Neural progenitor cell (in vitro differentiated cells): ENCODE measurements at regions not wholly inside any gene's neighbourhood (a gene's known extent, or its start where the extent isn't known, plus 50 kb on each side); places are given as distances from the start of the nearest gene placed in this dataset.

Source experiments
- DNase-seq: peaks from one replicate; pipeline ENCODE4 v3.0.0-alpha.2; 2016; ENCODE audit warnings: low spot score
- H2AFZ ChIP-seq: fragments of 200-600 bp; sonication (generic); replicated peaks from 2 replicates; pipeline ENCODE4 v1.6.1; 2016; ENCODE audit warnings: antibody characterized with exemption
- H3F3A ChIP-seq: fragments of 200-600 bp; sonication (generic); 2 replicates; pipeline ENCODE4 v1.6.1; 2016; ENCODE audit warnings: antibody characterized with exemption, low read depth
- H3K27ac ChIP-seq: fragments of 200-600 bp; sonication (generic); 2 replicates; pipeline ENCODE4 v1.5.1; 2016; ENCODE audit warnings: mild to moderate bottlenecking
- H3K27me3 ChIP-seq: fragments of 200-600 bp; sonication (generic); 2 replicates; pipeline ENCODE4 v1.6.1; 2016; ENCODE audit warnings: mild to moderate bottlenecking, moderate library complexity
- H3K36me3 ChIP-seq: fragments of 200-600 bp; sonication (generic); 2 replicates; pipeline ENCODE4 v1.5.1; 2016
- H3K4me1 ChIP-seq: fragments of 200-600 bp; sonication (generic); 2 replicates; pipeline ENCODE4 v1.6.1; 2016; ENCODE audit warnings: mixed run types
- H3K4me2 ChIP-seq: fragments of 200-600 bp; sonication (generic); 2 replicates; pipeline ENCODE4 v1.6.1; 2016
- H3K4me3 ChIP-seq: fragments of 200-600 bp; sonication (generic); 2 replicates; pipeline ENCODE4 v1.5.1; 2016
- H3K79me2 ChIP-seq: fragments of 200-600 bp; sonication (generic); 2 replicates; pipeline ENCODE4 v1.6.1; 2016; ENCODE audit warnings: low read depth
- H3K9ac ChIP-seq: fragments of 200-600 bp; sonication (generic); 2 replicates; pipeline ENCODE4 v1.6.1; 2016
- H3K9me3 ChIP-seq: fragments of 200-600 bp; sonication (generic); 2 replicates; pipeline ENCODE4 v1.5.1; 2016; ENCODE audit warnings: low read depth
- H4K20me1 ChIP-seq: fragments of 200-600 bp; sonication (generic); 2 replicates; pipeline ENCODE4 v1.6.1; 2016; ENCODE audit warnings: low read depth
- H3K27ac Mint-ChIP-seq: 3 replicates; pipeline ENCODE4 v1.8.0; 2021; ENCODE audit warnings: mixed read lengths
- H3K27me3 Mint-ChIP-seq: 2 replicates; pipeline ENCODE4 v1.8.0; 2022; ENCODE audit warnings: low read depth, mild to moderate bottlenecking, inconsistent platforms, moderate library complexity, mixed read lengths; ENCODE audit not compliant: insufficient read depth
- H3K36me3 Mint-ChIP-seq: 3 replicates; pipeline ENCODE4 v1.8.0; 2021; ENCODE audit warnings: mixed read lengths
- H3K4me1 Mint-ChIP-seq: 3 replicates; pipeline ENCODE4 v1.8.0; 2021; ENCODE audit warnings: mixed read lengths
- H3K4me3 Mint-ChIP-seq: 3 replicates; pipeline ENCODE4 v1.8.0; 2021; ENCODE audit warnings: mild to moderate bottlenecking, moderate library complexity, mixed read lengths
- H3K9me3 Mint-ChIP-seq: 3 replicates; pipeline ENCODE4 v1.8.0; 2020; ENCODE audit warnings: mixed read lengths
- CTCF ChIP-seq: fragments of 200-600 bp; sonication (generic); IDR thresholded peaks from 2 replicates; pipeline ENCODE4 v1.5.1; 2017; ENCODE audit warnings: antibody characterized with exemption, mild to moderate bottlenecking
- EZH2 ChIP-seq: fragments of 200-600 bp; sonication (generic); IDR thresholded peaks from 2 replicates; pipeline ENCODE4 v1.6.1; 2017; ENCODE audit warnings: antibody characterized with exemption, mild to moderate bottlenecking, moderate library complexity
- EZH2phosphoT487 ChIP-seq: fragments of 200-600 bp; sonication (generic); IDR thresholded peaks from 2 replicates; pipeline ENCODE4 v1.6.1; 2017; ENCODE audit warnings: antibody characterized with exemption

DNA sequence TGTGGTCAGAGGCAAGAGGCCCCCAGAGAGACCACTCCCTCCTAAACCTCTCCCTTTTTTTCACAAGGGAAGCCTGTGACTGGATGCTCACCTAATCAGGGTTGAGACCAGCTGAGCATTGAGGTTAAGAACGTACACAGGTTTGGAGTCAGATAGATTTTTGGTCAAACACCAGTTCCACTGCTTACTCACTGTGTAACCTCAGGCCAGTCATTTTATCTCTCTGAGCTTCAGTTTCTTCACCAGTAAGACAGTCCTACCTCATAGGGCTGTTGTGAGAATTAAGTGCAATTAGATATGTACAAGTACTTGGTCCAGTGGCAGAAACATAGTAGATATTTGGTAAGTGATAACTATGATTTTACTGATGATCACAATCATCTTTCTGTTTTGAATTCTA, 256.8 kb downstream of the CDK5RAP2 start:
- Mint-ChIP-seq H3K4me1 (peaks cover 10% of the 10 kb centered on the region), H3K9me3 (no peaks in the 10 kb centered on the region), H3K36me3 (no peaks in the 10 kb centered on the region), H3K27me3 (peaks cover 5% of the 10 kb centered on the region), H3K4me3 (no peak overlapping the region), H3K27ac (no peak overlapping the region)
- Histone ChIP-seq H3F3A (no peaks in the 10 kb centered on the region), H3K4me2 (no peak overlapping the region), H3K4me3 (no peak overlapping the region), H3K9me3 (no peaks in the 10 kb centered on the region), H3K4me1 (no peaks in the 10 kb centered on the region), H4K20me1 (no peaks in the 10 kb centered on the region), H3K36me3 (no peaks in the 10 kb centered on the region), H3K27me3 (no peaks in the 10 kb centered on the region), H3K27ac (no peak overlapping the region), H3K79me2 (no peaks in the 10 kb centered on the region), H3K9ac (no peak overlapping the region), H2AFZ (no peak overlapping the region)
- DNase-seq: no peak
- no peak for TF ChIP-seq CTCF
- TF ChIP-seq EZH2: no peak
- no peak for TF ChIP-seq EZH2phosphoT487

DNA sequence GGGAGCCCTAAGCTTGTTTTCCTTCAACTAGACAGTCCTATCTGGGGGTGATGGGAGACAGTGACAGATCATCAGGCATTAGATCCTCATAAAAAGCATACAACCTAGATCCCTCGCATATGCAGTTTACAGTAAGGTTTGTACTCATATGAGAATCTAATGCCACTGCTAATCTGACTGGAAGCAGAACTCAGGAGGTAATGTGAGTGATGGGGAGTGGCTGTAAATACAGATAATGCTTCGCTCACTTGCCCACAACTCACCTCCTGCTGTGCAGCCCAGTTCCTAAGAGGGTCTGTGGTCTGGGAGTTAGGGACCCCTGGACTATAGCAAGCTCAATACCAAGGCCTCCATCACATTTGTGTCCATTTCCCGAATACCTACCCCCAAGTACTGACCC, 260.5 kb downstream of the CDK5RAP2 start:
- peaks cover 2% of the 10 kb centered on the region for H3K27me3 Mint-ChIP-seq
- H3K4me1 Mint-ChIP-seq: peaks cover under 1% of the 10 kb centered on the region
- TF ChIP-seq EZH2phosphoT487 (no peak), EZH2 (no peak), CTCF (no peak)
- no peak overlapping the region for H3K9ac ChIP-seq
- H3K36me3 Mint-ChIP-seq: no peaks in the 10 kb centered on the region
- H3K27ac Mint-ChIP-seq: no peak overlapping the region
- H3K4me2 ChIP-seq: no peak overlapping the region
- no peak for DNase-seq
- H3K4me3 Mint-ChIP-seq: no peak overlapping the region
- peaks cover 3% of the 10 kb centered on the region for H3K9me3 ChIP-seq
- no peaks in the 10 kb centered on the region for H3K27me3 ChIP-seq
- no peaks in the 10 kb centered on the region for H4K20me1 ChIP-seq
- H3K4me3 ChIP-seq: no peak overlapping the region
- H3K27ac ChIP-seq: no peak overlapping the region
- H3F3A ChIP-seq: no peaks in the 10 kb centered on the region
- H2AFZ ChIP-seq: no peak overlapping the region
- H3K36me3 ChIP-seq: no peaks in the 10 kb centered on the region
- H3K4me1 ChIP-seq: no peaks in the 10 kb centered on the region
- H3K79me2 ChIP-seq: no peaks in the 10 kb centered on the region
- no peaks in the 10 kb centered on the region for H3K9me3 Mint-ChIP-seq

GRCh38 chr9:120315154-120315553, 264.8 kb downstream of the CDK5RAP2 start:
- H3K79me2 ChIP-seq: no peaks in the 10 kb centered on the region
- no peaks in the 10 kb centered on the region for H3K36me3 ChIP-seq
- Mint-ChIP-seq H3K27me3 (peaks cover 2% of the 10 kb centered on the region), H3K4me3 (no peak overlapping the region), H3K36me3 (no peaks in the 10 kb centered on the region), H3K27ac (no peak overlapping the region), H3K9me3 (no peaks in the 10 kb centered on the region), H3K4me1 (no peaks in the 10 kb centered on the region)
- H3K4me1 ChIP-seq: no peaks in the 10 kb centered on the region
- no peak overlapping the region for H3K4me3 ChIP-seq
- TF ChIP-seq EZH2phosphoT487 (no peak), EZH2 (no peak), CTCF (no peak)
- no peak overlapping the region for H3K4me2 ChIP-seq
- H3K27me3 ChIP-seq: no peaks in the 10 kb centered on the region
- DNase-seq: no peak
- H3K27ac ChIP-seq: no peak overlapping the region
- peaks cover 4% of the 10 kb centered on the region for H3K9me3 ChIP-seq
- no peaks in the 10 kb centered on the region for H3F3A ChIP-seq
- H3K9ac ChIP-seq: no peak overlapping the region
- no peak overlapping the region for H2AFZ ChIP-seq
- no peaks in the 10 kb centered on the region for H4K20me1 ChIP-seq

- Mint-ChIP-seq H3K27ac (no peak overlapping the region), H3K27me3 (peaks cover 3% of the 10 kb centered on the region), H3K36me3 (no peaks in the 10 kb centered on the region), H3K4me3 (no peak overlapping the region), H3K4me1 (no peaks in the 10 kb centered on the region), H3K9me3 (no peaks in the 10 kb centered on the region)
- no peak for TF ChIP-seq EZH2phosphoT487
- TF ChIP-seq EZH2: no peak
- no peak for TF ChIP-seq CTCF
- Histone ChIP-seq H3K9ac (no peak overlapping the region), H3K9me3 (peaks cover 4% of the 10 kb centered on the region), H4K20me1 (no peaks in the 10 kb centered on the region), H3F3A (no peaks in the 10 kb centered on the region), H3K27me3 (no peaks in the 10 kb centered on the region), H3K27ac (no peak overlapping the region), H3K4me2 (no peak overlapping the region), H3K4me1 (no peaks in the 10 kb centered on the region), H3K79me2 (no peaks in the 10 kb centered on the region), H3K4me3 (no peak overlapping the region), H3K36me3 (no peaks in the 10 kb centered on the region), H2AFZ (no peak overlapping the region)
- no peak for DNase-seq
Observed at GRCh38 chr9:120312031-120312430, 267.9 kb downstream of the CDK5RAP2 start.
